Breast epithelium (tissue), 4 donors: ENCODE measurements at regions not wholly inside any gene's neighbourhood (a gene's known extent, or its start where the extent isn't known, plus 50 kb on each side); places are given as distances from the start of the nearest gene placed in this dataset.

Experiments
- DNase-seq, 2 donors: peaks; one replicate each; pipeline ENCODE4 v3.0.0-alpha.2; 2019; ENCODE audit warnings: low spot score in 2 of 2
- H3K27ac ChIP-seq, 2 donors: fragments of 200-600 bp; sonication (generic) in 1 of 2; one replicate each; pipeline ENCODE4 v1.5.1; 2016 to 2019; ENCODE audit warnings: mild to moderate bottlenecking in 1 of 2
- H3K27me3 ChIP-seq, 2 donors: fragments of 200-600 bp; sonication (generic) in 1 of 2; one replicate each; pipeline versions ENCODE4 v1.5.1 to v1.6.0; 2017 to 2019; ENCODE audit warnings: control low read depth in 1 of 2, mild to moderate bottlenecking in 1 of 2
- H3K36me3 ChIP-seq: fragments of 200-600 bp; one replicate; pipeline ENCODE4 v1.5.1; 2019
- H3K4me1 ChIP-seq, 2 donors: fragments of 200-600 bp; sonication (generic); one replicate each; pipeline ENCODE4 v1.5.1; 2016 to 2019; ENCODE audit warnings: control low read depth in 1 of 2
- H3K4me3 ChIP-seq, 3 donors: fragments of 200-600 bp; sonication (generic); 1 replicate in 2 of 3; 2 replicates in 1 of 3; pipeline ENCODE4 v1.5.1; 2016 to 2019; ENCODE audit warnings: mild to moderate bottlenecking in 3 of 3, moderate library complexity in 2 of 3
- H3K9me3 ChIP-seq, 2 donors: fragments of 200-600 bp; sonication (generic) in 1 of 2; one replicate each; pipeline ENCODE4 v1.5.1; 2016 to 2019; ENCODE audit warnings: control low read depth in 1 of 2
- POLR2A ChIP-seq: fragments of 450-650 bp; IDR thresholded peaks from one replicate; pipeline ENCODE4 v1.6.1; 2016; ENCODE audit warnings: antibody characterized with exemption, mild to moderate bottlenecking, moderate library complexity
- POLR2AphosphoS5 ChIP-seq, 3 donors: sonication (generic); formaldehyde crosslinking; IDR thresholded peaks; one replicate each; pipeline ENCODE4 v1.6.1; 2017; ENCODE audit warnings: antibody characterized with exemption in 3 of 3
- intact Hi-C: fragments of 100-400 bp; cut with DNase I; formaldehyde crosslinking; loops from one replicate; pipeline ENCODE4 v1.15.1; 2023; ENCODE audit warnings: low total_unique reads
- TF ChIP-seq, protein P1 (sequence below), 3 donors: fragments of 450-650 bp; IDR thresholded peaks; one replicate each; pipeline ENCODE4 v1.5.1; 2016 to 2017; ENCODE audit warnings: antibody characterized with exemption in 3 of 3, mild to moderate bottlenecking in 3 of 3, moderate library complexity in 3 of 3

DNA sequence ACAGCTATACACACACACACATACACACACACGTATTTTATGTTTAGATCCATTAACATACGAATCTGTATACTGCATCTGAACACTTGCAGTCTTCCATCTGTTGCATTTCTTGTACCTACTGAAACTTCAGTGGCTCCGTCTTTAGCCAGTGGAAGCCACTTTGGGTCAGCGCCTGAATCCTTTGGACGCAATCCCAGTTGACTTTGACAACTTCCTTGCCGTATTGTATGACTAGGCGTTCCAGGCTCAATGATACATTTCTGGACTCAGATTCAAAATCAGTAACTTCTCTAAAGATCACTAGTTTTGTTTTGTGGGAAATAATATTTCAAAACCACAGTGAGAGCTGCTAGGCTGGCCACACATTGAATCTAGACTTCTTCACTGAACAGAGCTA, 101.5 kb upstream of the GPC1 start:
- Histone ChIP-seq H3K9me3 (peaks cover 0 to 8% of the 10 kb centered on the region in 2 donors), H3K27me3 (no peaks in the 10 kb centered on the region), H3K27ac (no peak overlapping the region), H3K4me3 (no peak overlapping the region), H3K36me3 (no peaks in the 10 kb centered on the region), H3K4me1 (no peaks in the 10 kb centered on the region)
- DNase-seq = no peak
- TF ChIP-seq, protein P1, sequence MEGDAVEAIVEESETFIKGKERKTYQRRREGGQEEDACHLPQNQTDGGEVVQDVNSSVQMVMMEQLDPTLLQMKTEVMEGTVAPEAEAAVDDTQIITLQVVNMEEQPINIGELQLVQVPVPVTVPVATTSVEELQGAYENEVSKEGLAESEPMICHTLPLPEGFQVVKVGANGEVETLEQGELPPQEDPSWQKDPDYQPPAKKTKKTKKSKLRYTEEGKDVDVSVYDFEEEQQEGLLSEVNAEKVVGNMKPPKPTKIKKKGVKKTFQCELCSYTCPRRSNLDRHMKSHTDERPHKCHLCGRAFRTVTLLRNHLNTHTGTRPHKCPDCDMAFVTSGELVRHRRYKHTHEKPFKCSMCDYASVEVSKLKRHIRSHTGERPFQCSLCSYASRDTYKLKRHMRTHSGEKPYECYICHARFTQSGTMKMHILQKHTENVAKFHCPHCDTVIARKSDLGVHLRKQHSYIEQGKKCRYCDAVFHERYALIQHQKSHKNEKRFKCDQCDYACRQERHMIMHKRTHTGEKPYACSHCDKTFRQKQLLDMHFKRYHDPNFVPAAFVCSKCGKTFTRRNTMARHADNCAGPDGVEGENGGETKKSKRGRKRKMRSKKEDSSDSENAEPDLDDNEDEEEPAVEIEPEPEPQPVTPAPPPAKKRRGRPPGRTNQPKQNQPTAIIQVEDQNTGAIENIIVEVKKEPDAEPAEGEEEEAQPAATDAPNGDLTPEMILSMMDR (IDR thresholded peaks at IDR 0.05) = no peak
- TF ChIP-seq POLR2A (no peak), POLR2AphosphoS5 (IDR thresholded peaks at IDR 0.05) (no peak)
- intact Hi-C loops = loop anchor here (5.0 kb wide), 1 partner anchor 732 kb away; no protein-coding TSS in a partner anchor

DNA sequence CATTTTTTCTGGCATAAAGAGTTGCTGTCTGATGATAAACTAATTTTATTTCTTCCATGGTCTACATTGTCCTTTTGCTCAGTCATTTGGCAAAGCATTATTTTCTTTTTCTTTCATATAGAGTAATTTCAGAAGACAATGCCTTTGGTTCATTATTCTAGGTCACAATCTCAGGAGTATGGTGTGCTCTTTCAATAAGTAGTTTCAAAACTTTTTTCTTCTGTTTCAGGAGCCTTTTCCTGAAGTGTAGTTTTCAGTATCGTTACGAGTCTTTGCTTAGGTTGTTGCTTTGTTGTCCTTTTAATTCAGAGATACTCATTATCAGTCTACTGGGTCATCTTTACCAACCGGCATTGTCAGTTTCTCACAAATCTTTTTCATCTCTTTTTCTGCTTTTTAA, 100.4 kb upstream of the GPC1 start:
- no peak overlapping the region for H3K27ac ChIP-seq
- no peaks in the 10 kb centered on the region for H3K4me1 ChIP-seq
- TF ChIP-seq POLR2A (no peak), POLR2AphosphoS5 (IDR thresholded peaks at IDR 0.05) (no peak)
- TF ChIP-seq, protein P1 (IDR thresholded peaks at IDR 0.05) = no peak
- no peaks in the 10 kb centered on the region for H3K36me3 ChIP-seq
- intact Hi-C loops = no loop called here
- H3K4me3 ChIP-seq = no peak overlapping the region
- DNase-seq = no peak
- H3K27me3 ChIP-seq = no peaks in the 10 kb centered on the region
- peaks cover 0 to 8% of the 10 kb centered on the region in 2 donors for H3K9me3 ChIP-seq

- intact Hi-C loops = no loop called here
- no peak for TF ChIP-seq POLR2A
- TF ChIP-seq POLR2AphosphoS5 (IDR thresholded peaks at IDR 0.05) = no peak
- TF ChIP-seq, protein P1 (IDR thresholded peaks at IDR 0.05) = no peak
- Histone ChIP-seq H3K27ac (no peak overlapping the region), H3K9me3 (no peaks in the 10 kb centered on the region), H3K27me3 (no peaks in the 10 kb centered on the region), H3K36me3 (no peaks in the 10 kb centered on the region), H3K4me1 (no peaks in the 10 kb centered on the region), H3K4me3 (no peak overlapping the region)
- DNase-seq = peak in 1 of 2 donors; percentile 12
Observed at GRCh38 chr2:240336820-240337427, 98.5 kb upstream of the GPC1 start.

DNA sequence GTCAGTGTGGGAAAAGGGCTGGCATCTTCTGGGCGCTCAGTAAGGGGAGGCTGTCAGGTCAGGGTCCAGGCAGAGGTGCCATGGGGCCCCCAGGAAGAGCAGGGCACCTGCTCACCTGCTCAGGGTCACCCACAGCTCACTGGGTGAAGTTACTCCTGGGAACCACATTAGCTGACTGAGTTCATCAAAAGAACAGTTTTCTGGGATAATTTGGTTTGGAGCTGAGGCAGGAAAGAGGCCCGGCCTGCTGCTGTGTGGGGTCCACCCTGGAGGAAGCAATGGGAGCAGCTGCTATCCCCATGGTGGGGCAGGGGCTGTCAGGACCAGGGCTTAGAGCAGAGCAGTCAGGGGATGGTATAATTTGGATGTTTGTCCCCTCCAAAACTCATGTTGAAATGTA, 97.2 kb upstream of the GPC1 start:
- no peaks in the 10 kb centered on the region for H3K36me3 ChIP-seq
- intact Hi-C loops = no loop called here
- no peaks in the 10 kb centered on the region for H3K9me3 ChIP-seq
- no peaks in the 10 kb centered on the region for H3K27me3 ChIP-seq
- H3K4me3 ChIP-seq = no peak overlapping the region
- H3K27ac ChIP-seq = no peak overlapping the region
- TF ChIP-seq, protein P1 (IDR thresholded peaks at IDR 0.05) = no peak
- TF ChIP-seq POLR2AphosphoS5 (IDR thresholded peaks at IDR 0.05) (no peak), POLR2A (no peak)
- H3K4me1 ChIP-seq = no peaks in the 10 kb centered on the region
- peak in 1 of 2 donors; percentile 7 for DNase-seq

DNA sequence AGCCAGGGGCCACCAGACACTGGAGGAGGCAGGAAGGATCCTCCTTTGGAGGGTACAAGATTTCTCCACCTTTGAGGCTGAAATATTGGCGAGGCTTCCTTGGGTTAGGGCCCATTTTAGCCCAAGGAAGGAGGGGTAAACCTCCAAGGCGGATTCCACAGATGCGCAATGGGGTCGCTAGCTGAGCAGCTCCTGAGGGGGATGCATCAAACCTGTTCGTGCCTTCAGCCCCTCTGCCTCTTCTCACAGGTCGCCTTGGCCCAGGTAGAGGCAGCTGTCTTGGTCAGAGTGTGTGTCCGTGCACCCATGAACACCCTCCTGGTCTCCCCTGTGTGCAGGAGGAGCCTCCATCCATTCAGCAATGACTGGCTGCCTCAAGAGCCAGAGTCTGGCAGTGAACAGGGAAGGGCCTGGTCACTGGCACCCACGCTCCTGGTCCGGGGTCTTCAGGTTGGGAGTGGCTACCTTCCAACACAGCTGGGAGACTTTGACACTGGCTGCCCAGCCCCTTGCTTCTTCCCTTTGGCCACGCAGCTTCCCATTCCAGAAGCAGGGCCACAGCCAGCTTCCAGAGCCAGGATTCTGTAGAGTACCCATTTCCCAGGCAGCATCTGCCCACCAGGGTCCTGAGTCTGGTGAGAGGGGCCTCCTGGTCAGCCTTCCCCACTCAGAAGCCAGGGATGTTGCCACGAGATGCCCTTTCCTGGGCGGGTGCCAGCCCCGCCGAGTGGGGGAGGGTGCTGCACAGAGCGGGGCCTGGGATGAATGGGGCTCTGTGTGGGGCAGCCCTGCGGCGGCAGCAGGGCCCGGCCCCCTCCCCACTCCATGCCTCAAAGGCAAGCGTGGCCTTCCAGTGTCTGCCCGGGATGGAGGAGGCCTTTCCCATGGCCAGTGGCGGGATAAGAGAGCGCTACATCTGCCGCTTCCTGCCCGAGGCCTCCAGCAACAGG, 95.8 kb upstream of the GPC1 start:
- intact Hi-C loops = no loop called here
- H3K27me3 ChIP-seq = no peaks in the 10 kb centered on the region

More for the DNA sequence above, 95.8 kb upstream of the GPC1 start:
- H3K4me1 ChIP-seq = no peaks in the 10 kb centered on the region
- H3K9me3 ChIP-seq = peaks cover 0 to 5% of the 10 kb centered on the region in 2 donors
- no peak overlapping the region for H3K4me3 ChIP-seq
- DNase-seq = peak in 1 of 2 donors; percentile 38
- no peaks in the 10 kb centered on the region for H3K36me3 ChIP-seq
- no peak for TF ChIP-seq POLR2AphosphoS5 (IDR thresholded peaks at IDR 0.05)
- TF ChIP-seq, protein P1 (IDR thresholded peaks at IDR 0.05) = no peak
- no peak for TF ChIP-seq POLR2A
- no peak overlapping the region for H3K27ac ChIP-seq
